ENCODE measurements at regions not wholly inside any gene's neighbourhood (a gene's known extent, or its start where the extent isn't known, plus 50 kb on each side); places are given as distances from the start of the nearest gene placed in this dataset.
"Not testable (repeated sequence)": the region's sequence is repeated elsewhere in the genome, so short reads cannot be mapped to it uniquely, and the experiment has no call there.

DNA sequence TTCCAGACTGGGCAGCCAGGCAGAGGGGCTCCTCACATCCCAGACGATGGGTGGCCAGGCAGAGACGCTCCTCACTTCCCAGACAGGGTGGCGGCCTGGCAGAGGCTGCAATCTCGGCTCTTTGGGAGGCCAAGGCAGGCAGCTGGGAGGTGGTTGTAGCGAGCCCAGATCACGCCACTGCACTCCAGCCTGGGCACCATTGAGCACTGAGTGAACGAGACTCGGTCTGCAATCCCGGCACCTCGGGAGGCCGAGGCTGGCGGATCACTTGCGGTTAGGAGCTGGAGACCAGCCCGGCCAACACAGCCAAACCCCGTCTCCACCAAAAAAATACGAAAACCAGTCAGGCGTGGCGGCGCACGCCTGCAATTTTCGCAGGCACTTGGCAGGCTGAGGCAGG is 321.4 kb upstream of the SGCG start:
- not testable (repeated sequence) for H3K9me3 Mint-ChIP-seq (ENCODE audit: unreplicated experiment); H3K4me3 Mint-ChIP-seq (ENCODE audit: unreplicated experiment)

DNA sequence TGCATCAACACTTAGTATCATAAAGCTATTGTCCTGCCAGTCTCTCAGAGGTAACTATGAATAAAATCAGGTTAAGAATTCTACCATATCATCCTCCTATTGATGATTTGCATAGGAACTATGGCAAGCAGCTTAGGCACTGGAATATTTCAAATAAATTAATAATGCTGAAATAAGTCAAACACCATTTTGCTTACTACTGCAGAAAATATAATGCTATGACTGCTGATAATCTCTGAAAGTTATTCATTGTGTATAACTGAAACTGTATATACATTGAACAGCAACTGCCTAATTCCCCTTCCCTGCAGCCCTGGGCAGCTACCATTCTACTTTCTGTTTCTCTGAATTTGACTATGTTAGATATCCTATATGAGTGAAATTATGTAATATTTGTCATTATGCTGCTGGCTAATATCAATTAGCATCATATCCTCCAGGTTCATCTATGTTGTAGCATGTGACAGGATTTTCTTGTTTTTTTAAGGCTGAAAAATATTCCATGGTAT is 318.8 kb upstream of the SGCG start:
- no peaks in the 10 kb centered on the region for H4K20me1 ChIP-seq (ENCODE audit: insufficient read depth, low read length)
- H3K4me2 ChIP-seq (ENCODE audit: low read length), result no peak overlapping the region
- H3K4me3 ChIP-seq (ENCODE audit: insufficient read depth, low read depth, low read length), result no peak overlapping the region
- Mint-ChIP-seq H3K4me3 (ENCODE audit: unreplicated experiment) (no peak overlapping the region), H3K4me1 (ENCODE audit: low read depth, unreplicated experiment) (no peaks in the 10 kb centered on the region), H3K27me3 (ENCODE audit: low read depth, unreplicated experiment) (no peaks in the 10 kb centered on the region), H3K36me3 (ENCODE audit: low read depth, unreplicated experiment) (no peaks in the 10 kb centered on the region), H3K9me3 (ENCODE audit: unreplicated experiment) (peaks cover 2% of the 10 kb centered on the region), H3K27ac (ENCODE audit: unreplicated experiment) (no peak overlapping the region)
- H2AFZ ChIP-seq (ENCODE audit: low read depth, low read length), result no peak overlapping the region
- H3K9ac ChIP-seq (ENCODE audit: low read length), result no peak overlapping the region
- H3K4me1 ChIP-seq (ENCODE audit: insufficient read depth, low read length), result no peaks in the 10 kb centered on the region
- TF ChIP-seq, protein P1, sequence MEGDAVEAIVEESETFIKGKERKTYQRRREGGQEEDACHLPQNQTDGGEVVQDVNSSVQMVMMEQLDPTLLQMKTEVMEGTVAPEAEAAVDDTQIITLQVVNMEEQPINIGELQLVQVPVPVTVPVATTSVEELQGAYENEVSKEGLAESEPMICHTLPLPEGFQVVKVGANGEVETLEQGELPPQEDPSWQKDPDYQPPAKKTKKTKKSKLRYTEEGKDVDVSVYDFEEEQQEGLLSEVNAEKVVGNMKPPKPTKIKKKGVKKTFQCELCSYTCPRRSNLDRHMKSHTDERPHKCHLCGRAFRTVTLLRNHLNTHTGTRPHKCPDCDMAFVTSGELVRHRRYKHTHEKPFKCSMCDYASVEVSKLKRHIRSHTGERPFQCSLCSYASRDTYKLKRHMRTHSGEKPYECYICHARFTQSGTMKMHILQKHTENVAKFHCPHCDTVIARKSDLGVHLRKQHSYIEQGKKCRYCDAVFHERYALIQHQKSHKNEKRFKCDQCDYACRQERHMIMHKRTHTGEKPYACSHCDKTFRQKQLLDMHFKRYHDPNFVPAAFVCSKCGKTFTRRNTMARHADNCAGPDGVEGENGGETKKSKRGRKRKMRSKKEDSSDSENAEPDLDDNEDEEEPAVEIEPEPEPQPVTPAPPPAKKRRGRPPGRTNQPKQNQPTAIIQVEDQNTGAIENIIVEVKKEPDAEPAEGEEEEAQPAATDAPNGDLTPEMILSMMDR (IDR thresholded peaks at IDR 0.05; ENCODE audit: insufficient read depth, low read depth, low read length), result no peak
- no peak for TF ChIP-seq EZH2 (IDR thresholded peaks at IDR 0.05; ENCODE audit: insufficient read depth, low read length)
- H3K9me3 ChIP-seq (ENCODE audit: insufficient read depth, low read depth, low read length), result no peaks in the 10 kb centered on the region
- no peaks in the 10 kb centered on the region for H3K36me3 ChIP-seq (ENCODE audit: insufficient read depth, low read length)
- DNase-seq (ENCODE audit: low read depth) (no peak), FAIRE-seq (no peak)
- no peaks in the 10 kb centered on the region for H3K79me2 ChIP-seq (ENCODE audit: insufficient read depth, low read length)
- no peaks in the 10 kb centered on the region for H3K27me3 ChIP-seq (ENCODE audit: insufficient read depth, low read length)
- H3K27ac ChIP-seq (ENCODE audit: low read depth, low read length), result no peak overlapping the region

More for the DNA sequence above, 321.4 kb upstream of the SGCG start:
- H3K4me2 ChIP-seq (ENCODE audit: low read length); H3K27me3 ChIP-seq (ENCODE audit: insufficient read depth, low read length); H3K27ac ChIP-seq (ENCODE audit: low read depth, low read length); H3K4me1 ChIP-seq (ENCODE audit: insufficient read depth, low read length); H3K9me3 ChIP-seq (ENCODE audit: insufficient read depth, low read depth, low read length); H3K36me3 ChIP-seq (ENCODE audit: insufficient read depth, low read length); H2AFZ ChIP-seq (ENCODE audit: low read depth, low read length); DNase-seq (ENCODE audit: low read depth); H3K9ac ChIP-seq (ENCODE audit: low read length); H3K4me3 ChIP-seq (ENCODE audit: insufficient read depth, low read depth, low read length); H3K27me3 Mint-ChIP-seq (ENCODE audit: low read depth, unreplicated experiment); H3K36me3 Mint-ChIP-seq (ENCODE audit: low read depth, unreplicated experiment); H3K79me2 ChIP-seq (ENCODE audit: insufficient read depth, low read length); FAIRE-seq; H4K20me1 ChIP-seq (ENCODE audit: insufficient read depth, low read length); H3K27ac Mint-ChIP-seq (ENCODE audit: unreplicated experiment); H3K4me1 Mint-ChIP-seq (ENCODE audit: low read depth, unreplicated experiment): not testable (repeated sequence)

DNA sequence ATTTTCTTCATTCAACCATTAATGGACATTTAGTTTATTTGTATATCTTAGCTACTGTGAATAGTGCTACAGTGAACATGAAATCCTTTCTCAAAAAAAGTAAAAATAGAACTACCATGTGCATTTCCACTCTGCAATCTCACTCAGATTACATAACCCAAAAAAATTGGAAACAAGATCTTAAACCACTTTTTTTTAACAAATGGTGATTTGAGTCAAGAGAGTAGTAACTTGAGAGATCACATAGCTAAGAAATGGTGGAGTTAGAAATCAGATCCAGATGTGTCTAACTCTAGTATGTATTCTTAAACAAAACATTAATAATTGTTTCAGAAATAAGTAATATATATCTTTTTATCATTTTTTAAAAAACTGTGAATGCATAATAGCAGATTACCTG is 318.3 kb upstream of the SGCG start:
- Histone ChIP-seq H4K20me1 (ENCODE audit: insufficient read depth, low read length) (no peaks in the 10 kb centered on the region), H3K4me1 (ENCODE audit: insufficient read depth, low read length) (no peaks in the 10 kb centered on the region), H3K9me3 (ENCODE audit: insufficient read depth, low read depth, low read length) (no peaks in the 10 kb centered on the region), H3K9ac (ENCODE audit: low read length) (no peak overlapping the region), H3K27ac (ENCODE audit: low read depth, low read length) (no peak overlapping the region), H3K79me2 (ENCODE audit: insufficient read depth, low read length) (no peaks in the 10 kb centered on the region), H2AFZ (ENCODE audit: low read depth, low read length) (no peak overlapping the region), H3K4me3 (ENCODE audit: insufficient read depth, low read depth, low read length) (no peak overlapping the region), H3K36me3 (ENCODE audit: insufficient read depth, low read length) (no peaks in the 10 kb centered on the region), H3K4me2 (ENCODE audit: low read length) (no peak overlapping the region), H3K27me3 (ENCODE audit: insufficient read depth, low read length) (no peaks in the 10 kb centered on the region)
- no peak for DNase-seq (ENCODE audit: low read depth)
- Mint-ChIP-seq H3K4me1 (ENCODE audit: low read depth, unreplicated experiment) (no peaks in the 10 kb centered on the region), H3K36me3 (ENCODE audit: low read depth, unreplicated experiment) (no peaks in the 10 kb centered on the region), H3K27ac (ENCODE audit: unreplicated experiment) (no peak overlapping the region), H3K27me3 (ENCODE audit: low read depth, unreplicated experiment) (no peaks in the 10 kb centered on the region), H3K9me3 (ENCODE audit: unreplicated experiment) (peaks cover 2% of the 10 kb centered on the region), H3K4me3 (ENCODE audit: unreplicated experiment) (no peak overlapping the region)
- TF ChIP-seq, protein P1 (IDR thresholded peaks at IDR 0.05; ENCODE audit: insufficient read depth, low read depth, low read length), result no peak
- TF ChIP-seq EZH2 (IDR thresholded peaks at IDR 0.05; ENCODE audit: insufficient read depth, low read length), result no peak
- FAIRE-seq, result no peak
